ENCODE measurements at regions not wholly inside any gene's neighbourhood (a gene's known extent, or its start where the extent isn't known, plus 50 kb on each side); places are given as distances from the start of the nearest gene placed in this dataset.

DNA sequence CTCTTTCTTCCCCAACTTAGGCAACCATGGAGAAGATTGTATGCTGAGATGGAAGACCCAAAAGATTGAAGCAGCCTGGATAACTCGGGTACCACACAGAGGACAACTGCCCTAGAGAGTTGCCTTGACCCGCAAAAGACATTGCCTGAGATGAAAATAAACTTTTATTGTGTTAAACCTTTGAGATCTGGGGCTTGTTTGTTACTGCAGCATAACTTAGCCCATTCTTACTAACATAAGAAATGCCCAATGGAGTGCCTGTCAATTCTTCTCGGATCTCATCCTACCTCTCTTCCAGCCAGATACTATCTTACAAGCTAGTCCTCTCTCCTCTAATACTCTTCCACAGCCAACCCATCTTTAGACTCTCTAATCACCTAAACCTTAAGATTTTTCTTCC lies 76.8 kb downstream of the GCNT4 start:
- TF ChIP-seq ARNT (IDR thresholded peaks at IDR 0.05) = no peak
- TF ChIP-seq FOXM1 (IDR thresholded peaks at IDR 0.05; ENCODE audit: borderline replicate concordance) = no peak
- no peak for TF ChIP-seq SUZ12 (IDR thresholded peaks at IDR 0.05)
- TF ChIP-seq ELF4 (IDR thresholded peaks at IDR 0.05) = no peak
- no peak for TF ChIP-seq ZNF384 (IDR thresholded peaks at IDR 0.05)
- TF ChIP-seq TARDBP (IDR thresholded peaks at IDR 0.05) = no peak
